ENCODE measurements at regions not wholly inside any gene's neighbourhood (a gene's known extent, or its start where the extent isn't known, plus 50 kb on each side); places are given as distances from the start of the nearest gene placed in this dataset.

DNA sequence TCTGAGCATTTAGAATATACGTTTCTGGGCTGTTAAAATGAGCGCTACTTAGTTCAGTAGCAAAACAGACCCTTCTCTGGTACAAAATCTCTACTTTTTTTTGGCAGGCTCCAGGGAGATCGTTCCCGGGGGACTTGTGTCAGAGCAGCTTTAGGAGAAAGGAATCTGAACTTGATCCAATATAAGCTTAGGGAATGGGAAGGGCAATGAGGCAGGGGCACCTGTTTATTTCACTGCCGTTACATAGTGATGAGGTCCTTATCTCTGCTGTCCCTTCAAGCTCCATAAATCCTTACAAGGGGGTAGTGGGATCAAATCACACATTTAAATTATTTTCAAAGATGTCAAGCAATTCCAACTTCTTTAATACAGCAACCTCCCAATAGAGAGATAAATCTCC lies 128.7 kb upstream of the BNIP2 start:
- TF ChIP-seq, protein P1, sequence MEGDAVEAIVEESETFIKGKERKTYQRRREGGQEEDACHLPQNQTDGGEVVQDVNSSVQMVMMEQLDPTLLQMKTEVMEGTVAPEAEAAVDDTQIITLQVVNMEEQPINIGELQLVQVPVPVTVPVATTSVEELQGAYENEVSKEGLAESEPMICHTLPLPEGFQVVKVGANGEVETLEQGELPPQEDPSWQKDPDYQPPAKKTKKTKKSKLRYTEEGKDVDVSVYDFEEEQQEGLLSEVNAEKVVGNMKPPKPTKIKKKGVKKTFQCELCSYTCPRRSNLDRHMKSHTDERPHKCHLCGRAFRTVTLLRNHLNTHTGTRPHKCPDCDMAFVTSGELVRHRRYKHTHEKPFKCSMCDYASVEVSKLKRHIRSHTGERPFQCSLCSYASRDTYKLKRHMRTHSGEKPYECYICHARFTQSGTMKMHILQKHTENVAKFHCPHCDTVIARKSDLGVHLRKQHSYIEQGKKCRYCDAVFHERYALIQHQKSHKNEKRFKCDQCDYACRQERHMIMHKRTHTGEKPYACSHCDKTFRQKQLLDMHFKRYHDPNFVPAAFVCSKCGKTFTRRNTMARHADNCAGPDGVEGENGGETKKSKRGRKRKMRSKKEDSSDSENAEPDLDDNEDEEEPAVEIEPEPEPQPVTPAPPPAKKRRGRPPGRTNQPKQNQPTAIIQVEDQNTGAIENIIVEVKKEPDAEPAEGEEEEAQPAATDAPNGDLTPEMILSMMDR (IDR thresholded peaks at IDR 0.05; ENCODE audit: insufficient read depth, low read length, poor library complexity, severe bottlenecking) = no peak
- TF ChIP-seq EZH2phosphoT487 (conservative IDR thresholded peaks at IDR 0.05; ENCODE audit: low read length) = no peak
